DND-41 (cell line): ENCODE measurements at regions not wholly inside any gene's neighbourhood (a gene's known extent, or its start where the extent isn't known, plus 50 kb on each side); places are given as distances from the start of the nearest gene placed in this dataset.

Experiments used
- EZH2 ChIP-seq: IDR thresholded peaks from 3 replicates; pipeline ENCODE4 v1.6.1; 2012; ENCODE audit warnings: borderline replicate concordance, low read depth, mild to moderate bottlenecking, moderate library complexity, low read length, inconsistent platforms; ENCODE audit not compliant: severe bottlenecking
- TF ChIP-seq, protein P1 (sequence below): IDR thresholded peaks from 2 replicates; pipeline ENCODE4 v1.5.1; 2012; ENCODE audit warnings: borderline replicate concordance, low read length, moderate library complexity, mild to moderate bottlenecking; ENCODE audit not compliant: poor library complexity, severe bottlenecking; ENCODE audit errors: extremely low read depth

- TF ChIP-seq, protein P1, sequence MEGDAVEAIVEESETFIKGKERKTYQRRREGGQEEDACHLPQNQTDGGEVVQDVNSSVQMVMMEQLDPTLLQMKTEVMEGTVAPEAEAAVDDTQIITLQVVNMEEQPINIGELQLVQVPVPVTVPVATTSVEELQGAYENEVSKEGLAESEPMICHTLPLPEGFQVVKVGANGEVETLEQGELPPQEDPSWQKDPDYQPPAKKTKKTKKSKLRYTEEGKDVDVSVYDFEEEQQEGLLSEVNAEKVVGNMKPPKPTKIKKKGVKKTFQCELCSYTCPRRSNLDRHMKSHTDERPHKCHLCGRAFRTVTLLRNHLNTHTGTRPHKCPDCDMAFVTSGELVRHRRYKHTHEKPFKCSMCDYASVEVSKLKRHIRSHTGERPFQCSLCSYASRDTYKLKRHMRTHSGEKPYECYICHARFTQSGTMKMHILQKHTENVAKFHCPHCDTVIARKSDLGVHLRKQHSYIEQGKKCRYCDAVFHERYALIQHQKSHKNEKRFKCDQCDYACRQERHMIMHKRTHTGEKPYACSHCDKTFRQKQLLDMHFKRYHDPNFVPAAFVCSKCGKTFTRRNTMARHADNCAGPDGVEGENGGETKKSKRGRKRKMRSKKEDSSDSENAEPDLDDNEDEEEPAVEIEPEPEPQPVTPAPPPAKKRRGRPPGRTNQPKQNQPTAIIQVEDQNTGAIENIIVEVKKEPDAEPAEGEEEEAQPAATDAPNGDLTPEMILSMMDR = no peak
- no peak for TF ChIP-seq EZH2
These were observed 103.8 kb downstream of the GTPBP8 start for GRCh38 chr3:113094337-113095221.
